GM12878 (cell line): ENCODE measurements at regions not wholly inside any gene's neighbourhood (a gene's known extent, or its start where the extent isn't known, plus 50 kb on each side); places are given as distances from the start of the nearest gene placed in this dataset.

Experiments used
- BMI1 ChIP-seq: fragments of 450-650 bp; IDR thresholded peaks from 2 replicates; pipeline ENCODE4 v1.6.1; 2016; ENCODE audit warnings: mild to moderate bottlenecking, moderate library complexity, borderline replicate concordance
- CEBPB ChIP-seq, 2 experiments: fragments of 150-350 bp in 1 of 2; IDR thresholded peaks; 2 replicates each; pipeline ENCODE4 v1.6.1; 2012 to 2014; ENCODE audit warnings: low read depth in 2 of 2, low read length in 2 of 2, borderline replicate concordance in 1 of 2, inconsistent platforms in 1 of 2
- EP300 ChIP-seq, 2 experiments: fragments of 150-350 bp in 1 of 2; IDR thresholded peaks; 2 replicates each; pipeline ENCODE4 v1.6.1; 2011 to 2012; ENCODE audit warnings: low read depth in 2 of 2, low read length in 2 of 2, borderline replicate concordance in 1 of 2, improper control_type of control experiment in 1 of 2, inconsistent platforms in 1 of 2; ENCODE audit not compliant: control insufficient read depth in 1 of 2
- MEF2A ChIP-seq: IDR thresholded peaks from 2 replicates; pipeline ENCODE4 v1.6.1; 2011; ENCODE audit warnings: low read depth, mild to moderate bottlenecking, low read length, moderate library complexity; ENCODE audit not compliant: insufficient read depth
- POLR2A ChIP-seq: IDR thresholded peaks from 2 replicates; pipeline ENCODE4 v1.6.1; 2011; ENCODE audit warnings: low read depth, mild to moderate bottlenecking, low read length
- POLR2AphosphoS5 ChIP-seq: IDR thresholded peaks from 2 replicates; pipeline ENCODE4 v1.6.1; 2011; ENCODE audit warnings: mild to moderate bottlenecking, low read length, inconsistent platforms
- TF ChIP-seq, protein P1 (sequence below): IDR thresholded peaks from 2 replicates; pipeline ENCODE4 v1.6.1; 2011; ENCODE audit warnings: borderline replicate concordance, low read depth, mild to moderate bottlenecking, moderate library complexity, mixed read lengths, low read length; ENCODE audit not compliant: insufficient read depth; ENCODE audit errors: extremely low read length
- TF ChIP-seq, protein P2 (sequence below): IDR thresholded peaks from 2 replicates; pipeline ENCODE4 v1.6.1; 2012; ENCODE audit warnings: low read length, inconsistent platforms
- TF ChIP-seq, protein P3 (sequence below), 3 experiments: IDR thresholded peaks in 2 of 3; conservative IDR thresholded peaks in 1 of 3; 2 replicates each; pipeline ENCODE4 v1.5.1; 2011; ENCODE audit warnings: low read depth in 3 of 3, low read length in 3 of 3, mild to moderate bottlenecking in 3 of 3, control low read depth in 2 of 3, moderate library complexity in 2 of 3, inconsistent platforms in 1 of 3, mixed read lengths in 1 of 3; ENCODE audit not compliant: control insufficient read depth in 2 of 3, insufficient read depth in 1 of 3; ENCODE audit errors: extremely low read depth in 1 of 3

DNA sequence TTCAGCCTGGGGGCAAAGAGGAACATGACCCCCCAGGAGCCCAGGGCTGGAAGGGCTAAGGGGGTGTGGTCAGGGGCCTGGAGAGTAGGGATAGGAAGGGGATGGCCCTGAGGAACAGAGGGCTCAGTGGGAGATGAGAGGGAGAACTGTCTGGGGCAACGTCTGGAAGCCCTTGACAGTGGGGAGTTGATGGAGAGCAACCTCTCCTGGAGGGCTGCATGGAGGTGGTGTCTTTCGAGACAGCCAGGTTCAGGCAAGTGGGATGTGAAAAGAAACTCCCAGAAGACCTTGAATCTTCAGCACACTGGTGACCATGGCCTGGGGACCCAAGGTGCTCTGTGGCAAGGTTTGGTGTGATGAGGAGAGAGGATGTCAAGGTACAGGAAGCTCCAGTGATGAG, 54.2 kb upstream of the RUNX3 start:
- TF ChIP-seq CEBPB (IDR thresholded peaks at IDR 0.05; ENCODE audit: borderline replicate concordance in 1 of 2, low read depth in 2 of 2, low read length in 2 of 2) = no peak
- TF ChIP-seq POLR2AphosphoS5 = no peak
- TF ChIP-seq, protein P1, sequence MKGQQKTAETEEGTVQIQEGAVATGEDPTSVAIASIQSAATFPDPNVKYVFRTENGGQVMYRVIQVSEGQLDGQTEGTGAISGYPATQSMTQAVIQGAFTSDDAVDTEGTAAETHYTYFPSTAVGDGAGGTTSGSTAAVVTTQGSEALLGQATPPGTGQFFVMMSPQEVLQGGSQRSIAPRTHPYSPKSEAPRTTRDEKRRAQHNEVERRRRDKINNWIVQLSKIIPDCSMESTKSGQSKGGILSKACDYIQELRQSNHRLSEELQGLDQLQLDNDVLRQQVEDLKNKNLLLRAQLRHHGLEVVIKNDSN = no peak
- TF ChIP-seq EP300 (IDR thresholded peaks at IDR 0.05; ENCODE audit: borderline replicate concordance in 1 of 2, control insufficient read depth in 1 of 2, low read depth in 2 of 2, low read length in 2 of 2) = no peak
- TF ChIP-seq, protein P2, sequence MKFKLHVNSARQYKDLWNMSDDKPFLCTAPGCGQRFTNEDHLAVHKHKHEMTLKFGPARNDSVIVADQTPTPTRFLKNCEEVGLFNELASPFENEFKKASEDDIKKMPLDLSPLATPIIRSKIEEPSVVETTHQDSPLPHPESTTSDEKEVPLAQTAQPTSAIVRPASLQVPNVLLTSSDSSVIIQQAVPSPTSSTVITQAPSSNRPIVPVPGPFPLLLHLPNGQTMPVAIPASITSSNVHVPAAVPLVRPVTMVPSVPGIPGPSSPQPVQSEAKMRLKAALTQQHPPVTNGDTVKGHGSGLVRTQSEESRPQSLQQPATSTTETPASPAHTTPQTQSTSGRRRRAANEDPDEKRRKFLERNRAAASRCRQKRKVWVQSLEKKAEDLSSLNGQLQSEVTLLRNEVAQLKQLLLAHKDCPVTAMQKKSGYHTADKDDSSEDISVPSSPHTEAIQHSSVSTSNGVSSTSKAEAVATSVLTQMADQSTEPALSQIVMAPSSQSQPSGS = no peak
- TF ChIP-seq, protein P3, sequence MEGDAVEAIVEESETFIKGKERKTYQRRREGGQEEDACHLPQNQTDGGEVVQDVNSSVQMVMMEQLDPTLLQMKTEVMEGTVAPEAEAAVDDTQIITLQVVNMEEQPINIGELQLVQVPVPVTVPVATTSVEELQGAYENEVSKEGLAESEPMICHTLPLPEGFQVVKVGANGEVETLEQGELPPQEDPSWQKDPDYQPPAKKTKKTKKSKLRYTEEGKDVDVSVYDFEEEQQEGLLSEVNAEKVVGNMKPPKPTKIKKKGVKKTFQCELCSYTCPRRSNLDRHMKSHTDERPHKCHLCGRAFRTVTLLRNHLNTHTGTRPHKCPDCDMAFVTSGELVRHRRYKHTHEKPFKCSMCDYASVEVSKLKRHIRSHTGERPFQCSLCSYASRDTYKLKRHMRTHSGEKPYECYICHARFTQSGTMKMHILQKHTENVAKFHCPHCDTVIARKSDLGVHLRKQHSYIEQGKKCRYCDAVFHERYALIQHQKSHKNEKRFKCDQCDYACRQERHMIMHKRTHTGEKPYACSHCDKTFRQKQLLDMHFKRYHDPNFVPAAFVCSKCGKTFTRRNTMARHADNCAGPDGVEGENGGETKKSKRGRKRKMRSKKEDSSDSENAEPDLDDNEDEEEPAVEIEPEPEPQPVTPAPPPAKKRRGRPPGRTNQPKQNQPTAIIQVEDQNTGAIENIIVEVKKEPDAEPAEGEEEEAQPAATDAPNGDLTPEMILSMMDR (IDR thresholded peaks at IDR 0.05 in 2 of 3, conservative IDR thresholded peaks at IDR 0.05 in 1 of 3; ENCODE audit: control insufficient read depth in 2 of 3, extremely low read depth in 1 of 3, insufficient read depth in 1 of 3, low read depth in 3 of 3, low read length in 3 of 3) = no peak
- TF ChIP-seq MEF2A = no peak
- no peak for TF ChIP-seq BMI1
- no peak for TF ChIP-seq POLR2A
